ENCODE measurements at regions not wholly inside any gene's neighbourhood (a gene's known extent, or its start where the extent isn't known, plus 50 kb on each side); places are given as distances from the start of the nearest gene placed in this dataset.

GRCh38 chr11:101224221-101224620, 94.6 kb upstream of the PGR start:
- TF ChIP-seq CTCF (IDR thresholded peaks at IDR 0.05) (no peak), POLR2A (IDR thresholded peaks at IDR 0.05) (no peak), POLR2AphosphoS5 (IDR thresholded peaks at IDR 0.05) (no peak)

All from prostate gland (tissue), 2 donors.